IMR-90 (cell line): ENCODE measurements at regions not wholly inside any gene's neighbourhood (a gene's known extent, or its start where the extent isn't known, plus 50 kb on each side); places are given as distances from the start of the nearest gene placed in this dataset.

ENCODE experiments used
- ATAC-seq: fragments of 200-7000 bp; cut with Tn5 transposase; 2 replicates; pipeline ENCODE4 v1.9.1; 2020; ENCODE audit warnings: low read depth, mild to moderate bottlenecking, moderate library complexity
- BruUV-seq: library from RNA; stranded (reverse); fragments of 400-500 nt; replicated peaks from 2 replicates; lab custom pipeline; 2021; lab: Mats Ljungman, UMichigan
- CTCF ChIA-PET: fragments of 300-600 bp; formaldehyde crosslinking; extraction: SDS; loops from one replicate; lab custom pipeline; 2021; ENCODE audit warnings: antibody characterized with exemption; lab: Yijun Ruan, JAX
- POLR2A ChIA-PET: fragments of 300-600 bp; sonication (Branson Sonifier 250); formaldehyde crosslinking; loops from one replicate; lab custom pipeline; 2022; ENCODE audit warnings: antibody characterized with exemption; ENCODE audit not compliant: unreplicated experiment; lab: Charles Lee
- DNase-seq: peaks from one replicate; pipeline ENCODE4 v3.0.0; 2013
- H2AFZ ChIP-seq: replicated peaks from 2 replicates; pipeline ENCODE3; 2013; ENCODE audit warnings: low read length, mild to moderate bottlenecking; ENCODE audit not compliant: poor library complexity
- H2AK5ac ChIP-seq: 2 replicates; pipeline ENCODE4 v1.6.1; 2013; ENCODE audit warnings: low read depth, low read length, inconsistent platforms
- H2AK9ac ChIP-seq: replicated peaks from 2 replicates; pipeline ENCODE3; 2013; ENCODE audit warnings: mild to moderate bottlenecking, low read depth, low read length, moderate library complexity; ENCODE audit not compliant: poor library complexity
- H2BK120ac ChIP-seq: 2 replicates; pipeline ENCODE4 v1.6.1; 2013; ENCODE audit warnings: low read depth, low read length, inconsistent platforms
- H2BK15ac ChIP-seq: 3 replicates; pipeline ENCODE4 v1.6.1; 2013; ENCODE audit warnings: low read depth, low read length, inconsistent platforms
- H2BK20ac ChIP-seq: 2 replicates; pipeline ENCODE4 v1.6.1; 2013; ENCODE audit warnings: low read depth, mild to moderate bottlenecking, inconsistent platforms, low read length, moderate library complexity
- H2BK5ac ChIP-seq: 2 replicates; pipeline ENCODE4 v1.6.1; 2013; ENCODE audit warnings: mild to moderate bottlenecking, low read depth, low read length, inconsistent platforms; ENCODE audit not compliant: poor library complexity, severe bottlenecking
- H3K14ac ChIP-seq: replicated peaks from 2 replicates; pipeline ENCODE4 v1.6.1; 2013; ENCODE audit warnings: low read depth, low read length, inconsistent platforms
- H3K18ac ChIP-seq: 2 replicates; pipeline ENCODE4 v1.6.1; 2013; ENCODE audit warnings: low read depth, low read length, control low read depth
- H3K23ac ChIP-seq: 2 replicates; pipeline ENCODE4 v1.6.1; 2013; ENCODE audit warnings: low read depth, low read length, inconsistent platforms
- H3K27ac ChIP-seq: 2 replicates; pipeline ENCODE4 v1.5.1; 2013; ENCODE audit warnings: mild to moderate bottlenecking, control low read depth, low read length; ENCODE audit not compliant: insufficient read depth
- H3K27me3 ChIP-seq: 2 replicates; pipeline ENCODE4 v1.6.1; 2013; ENCODE audit warnings: low read length; ENCODE audit not compliant: control insufficient read depth, insufficient read depth
- H3K36me3 ChIP-seq: 2 replicates; pipeline ENCODE4 v1.6.1; 2013; ENCODE audit warnings: low read length, mixed read lengths; ENCODE audit not compliant: control insufficient read depth, insufficient read depth
- H3K4ac ChIP-seq: 2 replicates; pipeline ENCODE4 v1.6.1; 2013; ENCODE audit warnings: low read depth, low read length, inconsistent platforms
- H3K4me1 ChIP-seq: 2 replicates; pipeline ENCODE4 v1.6.1; 2013; ENCODE audit warnings: low read length, mixed read lengths; ENCODE audit not compliant: control insufficient read depth, insufficient read depth
- H3K4me2 ChIP-seq: 2 replicates; pipeline ENCODE4 v1.6.1; 2013; ENCODE audit warnings: low read depth, mild to moderate bottlenecking, control low read depth, low read length, moderate library complexity
- H3K4me3 ChIP-seq: 2 replicates; pipeline ENCODE4 v1.5.1; 2013; ENCODE audit warnings: low read depth, mild to moderate bottlenecking, control low read depth, low read length, moderate library complexity; ENCODE audit not compliant: insufficient read depth
- H3K56ac ChIP-seq: 2 replicates; pipeline ENCODE4 v1.6.1; 2013; ENCODE audit warnings: low read length, inconsistent platforms; ENCODE audit not compliant: insufficient read depth; ENCODE audit errors: extremely low read depth
- H3K79me1 ChIP-seq, 2 experiments: 2 replicates each; pipeline ENCODE4 v1.6.1; 2013; ENCODE audit warnings: low read length in 2 of 2, inconsistent platforms in 1 of 2, low read depth in 1 of 2
- H3K9ac ChIP-seq: 2 replicates; pipeline ENCODE4 v1.6.1; 2013; ENCODE audit warnings: low read depth, low read length, control low read depth
- H3K9me1 ChIP-seq: 2 replicates; pipeline ENCODE4 v1.6.1; 2013; ENCODE audit warnings: low read length, inconsistent platforms; ENCODE audit not compliant: insufficient read depth
- H3K9me3 ChIP-seq: 2 replicates; pipeline ENCODE4 v1.6.1; 2013; ENCODE audit warnings: low read length; ENCODE audit not compliant: control insufficient read depth, insufficient read depth
- H4K20me1 ChIP-seq: 2 replicates; pipeline ENCODE4 v1.6.1; 2013; ENCODE audit warnings: low read length, inconsistent platforms; ENCODE audit not compliant: insufficient read depth
- H4K5ac ChIP-seq: 2 replicates; pipeline ENCODE4 v1.6.1; 2013; ENCODE audit warnings: mild to moderate bottlenecking, low read depth, low read length, control low read depth
- H4K8ac ChIP-seq, 2 experiments: 2 replicates each; pipeline ENCODE4 v1.6.1; 2013; ENCODE audit warnings: low read depth in 2 of 2, low read length in 2 of 2, control low read depth in 1 of 2, inconsistent platforms in 1 of 2
- H4K91ac ChIP-seq: 2 replicates; pipeline ENCODE4 v1.6.1; 2013; ENCODE audit warnings: low read depth, low read length, inconsistent platforms; ENCODE audit not compliant: insufficient read depth
- NFE2L2 ChIP-seq: fragments of 150-350 bp; IDR thresholded peaks from 2 replicates; pipeline ENCODE4 v1.6.1; 2016; ENCODE audit warnings: low read depth, mild to moderate bottlenecking, low read length
- POLR2A ChIP-seq: IDR thresholded peaks from 2 replicates; pipeline ENCODE4 v1.6.1; 2012; ENCODE audit warnings: mild to moderate bottlenecking, low read depth, low read length
- RAD21 ChIP-seq: IDR thresholded peaks from 2 replicates; pipeline ENCODE4 v1.6.1; 2012; ENCODE audit warnings: low read length, improper control_type of control experiment
- RCOR1 ChIP-seq: IDR thresholded peaks from 2 replicates; pipeline ENCODE4 v1.6.1; 2012; ENCODE audit warnings: mild to moderate bottlenecking, low read length, improper control_type of control experiment; ENCODE audit not compliant: insufficient replicate concordance
- RFX5 ChIP-seq: IDR thresholded peaks from 2 replicates; pipeline ENCODE4 v1.8.0; 2012; ENCODE audit warnings: low read depth, mild to moderate bottlenecking, low read length, moderate library complexity
- USF2 ChIP-seq: fragments of 150-350 bp; IDR thresholded peaks from 2 replicates; pipeline ENCODE4 v1.6.1; 2017; ENCODE audit warnings: mild to moderate bottlenecking, antibody characterized with exemption, low read length, low read depth
- WGBS, 2 experiments: methylation state at CpG; one replicate each; pipeline versions ENCODE4 v1.1.5 to v1.1.7; 2013; ENCODE audit warnings: missing lambda C conversion rate in 2 of 2; ENCODE audit not compliant: insufficient read length in 1 of 2; ENCODE audit errors: extremely low coverage in 2 of 2; 5-methylcytosine and 5-hydroxymethylcytosine counted together
- dilution Hi-C: fragments of 300-500 bp; cut with HindIII; formaldehyde crosslinking; loops from one replicate; pipeline ENCODE4 v1.14.3; 2018; ENCODE audit warnings: low sequenced_read_pairs; ENCODE audit not compliant: unreplicated experiment
- in situ Hi-C: fragments of 300-500 bp; cut with MboI; formaldehyde crosslinking; loops from 3 replicates; pipeline ENCODE4 v1.14.3; 2019; ENCODE audit warnings: low sequenced_read_pairs, inconsistent platforms, mixed read lengths
- intact Hi-C: fragments of 100-400 bp; cut with micrococcal nuclease; formaldehyde crosslinking; loops from 2 replicates; pipeline ENCODE4 v1.10.0; 2022

GRCh38 chr5:4866817-4867216, 273.3 kb upstream of the ADAMTS16 start:
- Histone ChIP-seq H3K27ac (no peak overlapping the region), H3K36me3 (no peaks in the 10 kb centered on the region), H3K9me1 (no peaks in the 10 kb centered on the region), H3K27me3 (no peaks in the 10 kb centered on the region), H3K4me3 (no peak overlapping the region), H2BK120ac (no peak overlapping the region), H3K23ac (no peak overlapping the region), H3K56ac (no peak overlapping the region), H3K14ac (no peak overlapping the region), H3K79me1 (no peaks in the 10 kb centered on the region), H3K4me1 (no peaks in the 10 kb centered on the region), H3K4me2 (no peak overlapping the region), H2BK15ac (no peak overlapping the region), H2BK5ac (no peak overlapping the region), H2AK9ac (no peak overlapping the region), H2AFZ (no peak overlapping the region), H3K18ac (no peak overlapping the region), H2AK5ac (no peak overlapping the region), H4K5ac (no peak overlapping the region), H4K91ac (no peak overlapping the region), H3K9ac (no peak overlapping the region), H3K4ac (no peak overlapping the region), H3K9me3 (peaks cover 23% of the 10 kb centered on the region; the same call in 1 of the 2 replicates), H4K8ac (no peak overlapping the region), H4K20me1 (no peaks in the 10 kb centered on the region), H2BK20ac (no peak overlapping the region)
- intact Hi-C loops, result no loop called here
- ChIA-PET POLR2A (no interaction called here), CTCF (no interaction called here)
- in situ Hi-C loops, result no loop called here
- ATAC-seq, result no peak
- WGBS, 2 experiments, result no CpG with 5 or more reads among the region's 21 CpGs
- DNase-seq, result no peak
- no peak for TF ChIP-seq RCOR1
- no peak for TF ChIP-seq USF2
- no peak for TF ChIP-seq RAD21
- no peak for TF ChIP-seq POLR2A
- TF ChIP-seq NFE2L2, result no peak
- no peak for TF ChIP-seq RFX5
- dilution Hi-C loops, result no loop called here
- BruUV-seq, result no TSS peak
